Left ventricle myocardium superior (tissue), 1 donor: ENCODE measurements at regions not wholly inside any gene's neighbourhood (a gene's known extent, or its start where the extent isn't known, plus 50 kb on each side); places are given as distances from the start of the nearest gene placed in this dataset.

Experiments
- ATAC-seq: fragments of 200-7000 bp; cut with Tn5 transposase; one replicate; pipeline ENCODE4 v1.9.1; 2020; ENCODE audit warnings: mild to moderate bottlenecking, moderate library complexity
- DNase-seq: peaks from one replicate; pipeline ENCODE4 v3.0.0-alpha.2; 2020
- intact Hi-C: fragments of 100-400 bp; cut with micrococcal nuclease; formaldehyde crosslinking; loops from one replicate; pipeline ENCODE4 v1.11.0; 2022
- donor health status: DM: no; HTN: yes; CAD: no; lungs with severe emphysema.

- ATAC-seq (no peak), DNase-seq (no peak)
- intact Hi-C loops, result no loop called here
These were observed 1349.3 kb upstream of the CELF2 start for GRCh38 chr10:9668411-9668810.

GRCh38 chr10:9670911-9671310, 1346.8 kb upstream of the CELF2 start:
- DNase-seq (no peak), ATAC-seq (no peak)
- intact Hi-C loops, result no loop called here

- ATAC-seq (no peak), DNase-seq (no peak)
- intact Hi-C loops, result no loop called here
These were observed 1336.0 kb upstream of the CELF2 start for GRCh38 chr10:9681655-9682054.

- intact Hi-C loops, result no loop called here
- DNase-seq, result no peak
- ATAC-seq, result no peak
These were observed 1334.9 kb upstream of the CELF2 start for GRCh38 chr10:9682802-9683201.

GRCh38 chr10:9684186-9684585, 1333.5 kb upstream of the CELF2 start:
- ATAC-seq, result no peak
- DNase-seq, result no peak
- intact Hi-C loops, result no loop called here

- intact Hi-C loops, result no loop called here
- DNase-seq (no peak), ATAC-seq (no peak)
These were observed 1332.1 kb upstream of the CELF2 start for GRCh38 chr10:9685596-9685995.

GRCh38 chr10:9688711-9689110, 1329.0 kb upstream of the CELF2 start:
- intact Hi-C loops, result no loop called here
- DNase-seq, result no peak

GRCh38 chr10:9707216-9707615, 1310.5 kb upstream of the CELF2 start:
- DNase-seq (no peak), ATAC-seq (no peak)
- intact Hi-C loops, result no loop called here

More at GRCh38 chr10:9688711-9689110, 1329.0 kb upstream of the CELF2 start:
- no peak for ATAC-seq

GRCh38 chr10:9709849-9710248, 1307.8 kb upstream of the CELF2 start:
- intact Hi-C loops, result no loop called here
- ATAC-seq (no peak), DNase-seq (no peak)

- ATAC-seq (no peak), DNase-seq (no peak)
- intact Hi-C loops, result no loop called here
These were observed 1305.3 kb upstream of the CELF2 start for GRCh38 chr10:9712393-9712792.

GRCh38 chr10:9719246-9719645, 1298.4 kb upstream of the CELF2 start:
- ATAC-seq (no peak), DNase-seq (no peak)
- intact Hi-C loops, result no loop called here

- DNase-seq, result no peak
- intact Hi-C loops, result no loop called here
- ATAC-seq, result no peak
These were observed 1283.9 kb upstream of the CELF2 start for GRCh38 chr10:9733766-9734165.

GRCh38 chr10:9734218-9734617, 1283.5 kb upstream of the CELF2 start:
- no peak for ATAC-seq
- DNase-seq, result no peak
- intact Hi-C loops, result no loop called here

- intact Hi-C loops, result no loop called here
These were observed 1281.9 kb upstream of the CELF2 start for GRCh38 chr10:9735731-9736130.

GRCh38 chr10:9743639-9744038, 1274.0 kb upstream of the CELF2 start:
- ATAC-seq, result no peak
- DNase-seq, result no peak
- intact Hi-C loops, result no loop called here

More at GRCh38 chr10:9735731-9736130, 1281.9 kb upstream of the CELF2 start:
- ATAC-seq (no peak), DNase-seq (no peak)

GRCh38 chr10:9745158-9745557, 1272.5 kb upstream of the CELF2 start:
- no peak for DNase-seq
- intact Hi-C loops, result no loop called here
- ATAC-seq, result no peak

- intact Hi-C loops, result no loop called here
- ATAC-seq (no peak), DNase-seq (no peak)
These were observed 1260.5 kb upstream of the CELF2 start for GRCh38 chr10:9757176-9757575.

GRCh38 chr10:9759596-9759995, 1258.1 kb upstream of the CELF2 start:
- intact Hi-C loops, result no loop called here
- DNase-seq, result no peak
- ATAC-seq, result no peak

- intact Hi-C loops, result no loop called here
- ATAC-seq (peak; percentile 39), DNase-seq (no peak)
These were observed 1254.6 kb upstream of the CELF2 start for GRCh38 chr10:9762966-9763656.

GRCh38 chr10:9766762-9767161, 1250.9 kb upstream of the CELF2 start:
- no peak for ATAC-seq
- intact Hi-C loops, result no loop called here

GRCh38 chr10:9781666-9782065, 1236.0 kb upstream of the CELF2 start:
- no peak for ATAC-seq
- intact Hi-C loops, result no loop called here

More at GRCh38 chr10:9766762-9767161, 1250.9 kb upstream of the CELF2 start:
- no peak for DNase-seq

GRCh38 chr10:9786101-9786500, 1231.6 kb upstream of the CELF2 start:
- ATAC-seq, result no peak
- DNase-seq, result no peak
- intact Hi-C loops, result no loop called here

More at GRCh38 chr10:9781666-9782065, 1236.0 kb upstream of the CELF2 start:
- no peak for DNase-seq
